ENCODE measurements at regions not wholly inside any gene's neighbourhood (a gene's known extent, or its start where the extent isn't known, plus 50 kb on each side); places are given as distances from the start of the nearest gene placed in this dataset.
"Not testable (repeated sequence)": the region's sequence is repeated elsewhere in the genome, so short reads cannot be mapped to it uniquely, and the experiment has no call there.

- not testable (repeated sequence) for H3K4me1 Mint-ChIP-seq (ENCODE audit: low read depth); DNase-seq (ENCODE audit: low spot score, unreplicated experiment); H3K27me3 Mint-ChIP-seq; H3K4me3 Mint-ChIP-seq (ENCODE audit: low read depth); H3K27ac Mint-ChIP-seq; H3K36me3 Mint-ChIP-seq (ENCODE audit: insufficient read depth); H3K9me3 Mint-ChIP-seq (ENCODE audit: low read depth)
These were observed 84.3 kb downstream of the IRS2 start for GRCh38 chr13:109702030-109702597.

- Mint-ChIP-seq H3K4me1 (ENCODE audit: low read depth) (peaks cover 7% of the 10 kb centered on the region), H3K4me3 (ENCODE audit: low read depth) (no peak overlapping the region), H3K36me3 (ENCODE audit: insufficient read depth) (no peaks in the 10 kb centered on the region), H3K27me3 (no peaks in the 10 kb centered on the region), H3K9me3 (ENCODE audit: low read depth) (peaks cover 3% of the 10 kb centered on the region), H3K27ac (no peak overlapping the region)
- no peak for DNase-seq (ENCODE audit: low spot score, unreplicated experiment)
- no peak for TF ChIP-seq CTCF (IDR thresholded peaks at IDR 0.05; ENCODE audit: unreplicated experiment)
These were observed 86.2 kb downstream of the IRS2 start for GRCh38 chr13:109700176-109700575.

GRCh38 chr13:109699628-109700071 lies 86.7 kb downstream of the IRS2 start:
- Mint-ChIP-seq H3K27ac (no peak overlapping the region), H3K4me3 (ENCODE audit: low read depth) (no peak overlapping the region), H3K4me1 (ENCODE audit: low read depth) (peaks cover 9% of the 10 kb centered on the region), H3K9me3 (ENCODE audit: low read depth) (peaks cover 3% of the 10 kb centered on the region), H3K36me3 (ENCODE audit: insufficient read depth) (no peaks in the 10 kb centered on the region), H3K27me3 (no peaks in the 10 kb centered on the region)
- no peak for DNase-seq (ENCODE audit: low spot score, unreplicated experiment)
- TF ChIP-seq CTCF (IDR thresholded peaks at IDR 0.05; ENCODE audit: unreplicated experiment) = peak; percentile 28

GRCh38 chr13:109698779-109699178 lies 87.6 kb downstream of the IRS2 start:
- no peaks in the 10 kb centered on the region for H3K36me3 Mint-ChIP-seq (ENCODE audit: insufficient read depth)
- H3K4me3 Mint-ChIP-seq (ENCODE audit: low read depth) = no peak overlapping the region
- H3K4me1 Mint-ChIP-seq (ENCODE audit: low read depth) = peaks cover 9% of the 10 kb centered on the region

GRCh38 chr13:109697936-109698335 lies 88.4 kb downstream of the IRS2 start:
- H3K36me3 Mint-ChIP-seq (ENCODE audit: insufficient read depth) = no peaks in the 10 kb centered on the region
- H3K27me3 Mint-ChIP-seq = no peaks in the 10 kb centered on the region
- no peak overlapping the region for H3K27ac Mint-ChIP-seq
- no peaks in the 10 kb centered on the region for H3K9me3 Mint-ChIP-seq (ENCODE audit: low read depth)
- TF ChIP-seq CTCF (IDR thresholded peaks at IDR 0.05; ENCODE audit: unreplicated experiment) = no peak
- no peak overlapping the region for H3K4me3 Mint-ChIP-seq (ENCODE audit: low read depth)
- no peak for DNase-seq (ENCODE audit: low spot score, unreplicated experiment)
- H3K4me1 Mint-ChIP-seq (ENCODE audit: low read depth) = peaks cover 11% of the 10 kb centered on the region

More at GRCh38 chr13:109698779-109699178, 87.6 kb downstream of the IRS2 start:
- Mint-ChIP-seq H3K27me3 (no peaks in the 10 kb centered on the region), H3K27ac (no peak overlapping the region), H3K9me3 (ENCODE audit: low read depth) (no peaks in the 10 kb centered on the region)
- DNase-seq (ENCODE audit: low spot score, unreplicated experiment) = no peak
- TF ChIP-seq CTCF (IDR thresholded peaks at IDR 0.05; ENCODE audit: unreplicated experiment) = no peak

Data from progenitor cell of endocrine pancreas (in vitro differentiated cells).